PC-9 (cell line): ENCODE measurements at regions not wholly inside any gene's neighbourhood (a gene's known extent, or its start where the extent isn't known, plus 50 kb on each side); places are given as distances from the start of the nearest gene placed in this dataset.

Source experiments
- BruUV-seq: library from RNA; stranded (reverse); fragments of 400-500 nt; replicated peaks from 2 replicates; lab custom pipeline; 2021; lab: Mats Ljungman, UMichigan
- CTCF ChIA-PET: fragments of 300-600 bp; sonication (Branson Sonifier 250); formaldehyde crosslinking; loops from one replicate; lab custom pipeline; 2022; ENCODE audit warnings: antibody characterized with exemption; lab: Charles Lee
- POLR2A ChIA-PET: fragments of 300-600 bp; sonication (Branson Sonifier 250); formaldehyde crosslinking; loops from one replicate; lab custom pipeline; 2022; ENCODE audit warnings: antibody characterized with exemption; ENCODE audit not compliant: unreplicated experiment; lab: Charles Lee
- DNase-seq, 2 experiments: peaks; one replicate each; pipeline versions ENCODE4 v3.0.0 to v3.0.0-alpha.2; 2015 to 2022; ENCODE audit warnings: mixed read lengths in 1 of 2
- H2AFZ ChIP-seq: fragments of 200-600 bp; sonication (generic); 2 replicates; pipeline ENCODE4 v1.8.1; 2017; ENCODE audit warnings: antibody characterized with exemption
- H3F3A ChIP-seq: fragments of 200-600 bp; sonication (generic); 2 replicates; pipeline ENCODE4 v1.8.1; 2017; ENCODE audit warnings: antibody characterized with exemption, mild to moderate bottlenecking, low read depth; ENCODE audit not compliant: insufficient read depth
- H3K27ac ChIP-seq: fragments of 200-600 bp; sonication (generic); 2 replicates; pipeline ENCODE4 v1.6.1; 2016; ENCODE audit warnings: mixed run types
- H3K27me3 ChIP-seq: fragments of 200-600 bp; sonication (generic); 2 replicates; pipeline ENCODE4 v1.6.1; 2016; ENCODE audit warnings: low read depth, mixed run types; ENCODE audit not compliant: insufficient read depth
- H3K36me3 ChIP-seq: fragments of 200-600 bp; sonication (generic); 2 replicates; pipeline ENCODE4 v1.6.1; 2016; ENCODE audit warnings: low read depth, mixed run types
- H3K4me1 ChIP-seq: fragments of 200-600 bp; sonication (generic); replicated peaks from 2 replicates; pipeline ENCODE4 v1.6.1; 2016; ENCODE audit warnings: mixed run types; ENCODE audit not compliant: insufficient read depth
- H3K4me2 ChIP-seq: fragments of 200-600 bp; sonication (generic); 2 replicates; pipeline ENCODE4 v1.6.1; 2017; ENCODE audit warnings: mixed run types
- H3K4me3 ChIP-seq: fragments of 200-600 bp; sonication (generic); 2 replicates; pipeline ENCODE4 v1.6.1; 2016; ENCODE audit warnings: mixed run types
- H3K79me2 ChIP-seq: fragments of 200-600 bp; sonication (generic); 2 replicates; pipeline ENCODE4 v1.6.1; 2017; ENCODE audit warnings: low read depth, mixed run types
- H3K9me2 ChIP-seq: fragments of 200-600 bp; sonication (generic); 2 replicates; pipeline ENCODE4 v1.8.1; 2017; ENCODE audit warnings: mild to moderate bottlenecking; ENCODE audit not compliant: insufficient read depth
- H3K9me3 ChIP-seq: fragments of 200-600 bp; sonication (generic); 2 replicates; pipeline ENCODE4 v1.8.1; 2016; ENCODE audit warnings: low read depth; ENCODE audit not compliant: insufficient read depth
- H4K20me1 ChIP-seq: fragments of 200-600 bp; sonication (generic); 2 replicates; pipeline ENCODE4 v1.8.1; 2017; ENCODE audit not compliant: insufficient read depth
- CTCF ChIP-seq: fragments of 200-600 bp; sonication (generic); conservative IDR thresholded peaks from 2 replicates; pipeline ENCODE4 v1.6.1; 2017; ENCODE audit warnings: mixed run types, antibody characterized with exemption, mild to moderate bottlenecking, moderate library complexity
- EZH2 ChIP-seq: fragments of 200-600 bp; sonication (generic); IDR thresholded peaks from 2 replicates; pipeline ENCODE4 v1.8.0; 2017; ENCODE audit warnings: antibody characterized with exemption, low read depth
- intact Hi-C: fragments of 100-400 bp; cut with micrococcal nuclease; formaldehyde crosslinking; loops from one replicate; pipeline ENCODE4 v1.10.0; 2022; ENCODE audit not compliant: unreplicated experiment

- H3K36me3 ChIP-seq, result no peaks in the 10 kb centered on the region
- CTCF ChIA-PET, result no interaction called here
- H3K9me2 ChIP-seq, result no peaks in the 10 kb centered on the region
- no peaks in the 10 kb centered on the region for H3K4me1 ChIP-seq
- no peak overlapping the region for H2AFZ ChIP-seq
- no peak overlapping the region for H3K27ac ChIP-seq
- H3K79me2 ChIP-seq, result no peaks in the 10 kb centered on the region
- no peak for DNase-seq
- POLR2A ChIA-PET, result no interaction called here
- no peaks in the 10 kb centered on the region for H4K20me1 ChIP-seq
- no peak overlapping the region for H3K4me3 ChIP-seq
- no peaks in the 10 kb centered on the region for H3F3A ChIP-seq
- H3K9me3 ChIP-seq, result no peaks in the 10 kb centered on the region
- no peaks in the 10 kb centered on the region for H3K27me3 ChIP-seq
- BruUV-seq, result no TSS peak
- intact Hi-C loops, result no loop called here
- TF ChIP-seq CTCF, result no peak
- no peak for TF ChIP-seq EZH2
- H3K4me2 ChIP-seq, result no peak overlapping the region
Measured at GRCh38 chr14:98964171-98964570, 307.8 kb downstream of the BCL11B start.

- TF ChIP-seq CTCF (no peak), EZH2 (no peak)
- Histone ChIP-seq H2AFZ (no peak overlapping the region), H3K4me3 (no peak overlapping the region), H4K20me1 (no peaks in the 10 kb centered on the region), H3K79me2 (no peaks in the 10 kb centered on the region), H3K4me2 (no peak overlapping the region), H3K36me3 (no peaks in the 10 kb centered on the region), H3K27me3 (no peaks in the 10 kb centered on the region), H3K9me3 (no peaks in the 10 kb centered on the region), H3K4me1 (no peaks in the 10 kb centered on the region), H3K9me2 (no peaks in the 10 kb centered on the region), H3K27ac (no peak overlapping the region), H3F3A (no peaks in the 10 kb centered on the region)
- POLR2A ChIA-PET, result no interaction called here
- DNase-seq, result no peak
- CTCF ChIA-PET, result no interaction called here
- intact Hi-C loops, result no loop called here
- no TSS peak for BruUV-seq
Measured at GRCh38 chr14:98965076-98965475, 306.9 kb downstream of the BCL11B start.

- H3K27ac ChIP-seq, result no peak overlapping the region
- intact Hi-C loops, result no loop called here
- no peak overlapping the region for H2AFZ ChIP-seq
- H3K4me2 ChIP-seq, result no peak overlapping the region
- BruUV-seq, result no TSS peak
- no peaks in the 10 kb centered on the region for H3K9me2 ChIP-seq
- H3K4me3 ChIP-seq, result no peak overlapping the region
- POLR2A ChIA-PET, result no interaction called here
- CTCF ChIA-PET, result no interaction called here
- no peaks in the 10 kb centered on the region for H3K4me1 ChIP-seq
- no peaks in the 10 kb centered on the region for H3K9me3 ChIP-seq
- DNase-seq, result no peak
- H3K27me3 ChIP-seq, result no peaks in the 10 kb centered on the region
- H3F3A ChIP-seq, result no peaks in the 10 kb centered on the region
- no peaks in the 10 kb centered on the region for H4K20me1 ChIP-seq
- no peaks in the 10 kb centered on the region for H3K79me2 ChIP-seq
- H3K36me3 ChIP-seq, result no peaks in the 10 kb centered on the region
- TF ChIP-seq EZH2 (no peak), CTCF (no peak)
Measured at GRCh38 chr14:98966016-98966415, 306.0 kb downstream of the BCL11B start.
